Stomach (tissue), 8 donors: ENCODE measurements at regions not wholly inside any gene's neighbourhood (a gene's known extent, or its start where the extent isn't known, plus 50 kb on each side); places are given as distances from the start of the nearest gene placed in this dataset.

Source experiments
- DNase-seq, 2 donors: peaks; one replicate each; pipeline versions ENCODE4 v3.0.0 to v3.0.0-alpha.2; 2013 to 2019
- H3K27ac ChIP-seq, 5 donors: fragments of 200-600 bp in 4 of 5; sonication (generic) in 4 of 5; one replicate each; pipeline ENCODE4 v1.5.1; 2013 to 2019; ENCODE audit warnings: mild to moderate bottlenecking in 1 of 5, moderate library complexity in 1 of 5
- H3K27me3 ChIP-seq, 3 donors: fragments of 200-600 bp; sonication (generic); one replicate each; pipeline ENCODE4 v1.5.1; 2017 to 2019; ENCODE audit warnings: mixed run types in 1 of 3
- H3K36me3 ChIP-seq, 4 donors: fragments of 200-600 bp; sonication (generic); 1 replicate in 3 of 4; 2 replicates in 1 of 4; pipeline ENCODE4 v1.5.1; 2016 to 2019
- H3K4me1 ChIP-seq, 4 donors: fragments of 200-600 bp; sonication (generic); one replicate each; pipeline ENCODE4 v1.5.1; 2016 to 2019
- H3K4me3 ChIP-seq, 4 donors: fragments of 200-600 bp; sonication (generic) in 3 of 4; one replicate each; pipeline ENCODE4 v1.5.1; 2016 to 2019; ENCODE audit warnings: mild to moderate bottlenecking in 1 of 4
- H3K9me3 ChIP-seq, 4 donors: fragments of 200-600 bp; sonication (generic); one replicate each; pipeline ENCODE4 v1.5.1; 2016 to 2019
- EP300 ChIP-seq: sonication (generic); formaldehyde crosslinking; IDR thresholded peaks from one replicate; pipeline ENCODE4 v1.6.1; 2017; ENCODE audit warnings: antibody characterized with exemption
- POLR2A ChIP-seq, 4 donors: fragments of 450-650 bp; IDR thresholded peaks; one replicate each; pipeline ENCODE4 v1.6.1; 2016; ENCODE audit warnings: antibody characterized with exemption in 4 of 4, control low read depth in 2 of 4, mild to moderate bottlenecking in 1 of 4, moderate library complexity in 1 of 4
- POLR2AphosphoS5 ChIP-seq, 3 donors: sonication (generic); formaldehyde crosslinking; IDR thresholded peaks; one replicate each; pipeline ENCODE4 v1.6.1; 2016; ENCODE audit warnings: antibody characterized with exemption in 3 of 3
- WGBS, 5 donors: extraction: QIAGEN DNeasy Blood & Tissue Kit in 3 of 5; methylation state at CpG; one replicate each; pipeline versions ENCODE4 v1.1.5 to v1.1.7; 2013 to 2018; 5-methylcytosine and 5-hydroxymethylcytosine counted together
- intact Hi-C: fragments of 100-400 bp; cut with DNase I; formaldehyde crosslinking; loops from one replicate; pipeline ENCODE4 v1.15.1; 2023; ENCODE audit warnings: low total_unique reads
- TF ChIP-seq, protein P1 (sequence below), 7 experiments: fragments of 450-650 bp in 4 of 7; fragments of 200-600 bp in 3 of 7; sonication (generic) in 3 of 7; IDR thresholded peaks; one replicate each; pipeline ENCODE4 v1.5.1; 2016 to 2019; ENCODE audit warnings: antibody characterized with exemption in 7 of 7, control low read depth in 2 of 7, mild to moderate bottlenecking in 1 of 7
- donor health status: healthy with polysubstance abuse.
- donor health status: Bipolar disorder and iron deficiency.
- donor health status: healthy.

DNA sequence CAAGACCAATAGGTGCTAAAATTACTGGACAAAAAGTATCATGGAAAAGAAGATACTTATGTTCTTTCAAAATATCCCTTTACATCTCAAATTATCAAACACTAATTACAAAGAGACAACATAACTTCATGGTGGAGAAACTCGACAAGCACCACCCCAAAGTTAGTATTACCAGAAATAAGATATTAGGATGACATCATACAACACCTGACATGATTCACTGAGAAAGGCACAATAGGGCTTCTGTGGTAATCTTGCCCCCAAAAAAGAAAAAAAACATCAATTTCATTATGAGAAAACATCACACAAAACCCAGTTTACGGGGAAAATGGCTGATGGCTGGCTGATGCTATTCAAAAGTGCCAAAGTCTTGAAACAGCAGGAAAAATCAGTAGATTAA is 1781.7 kb upstream of the PCDH10 start:
- TF ChIP-seq EP300 (no peak), POLR2AphosphoS5 (IDR thresholded peaks at IDR 0.05) (no peak), POLR2A (IDR thresholded peaks at IDR 0.05) (no peak)
- TF ChIP-seq, protein P1, sequence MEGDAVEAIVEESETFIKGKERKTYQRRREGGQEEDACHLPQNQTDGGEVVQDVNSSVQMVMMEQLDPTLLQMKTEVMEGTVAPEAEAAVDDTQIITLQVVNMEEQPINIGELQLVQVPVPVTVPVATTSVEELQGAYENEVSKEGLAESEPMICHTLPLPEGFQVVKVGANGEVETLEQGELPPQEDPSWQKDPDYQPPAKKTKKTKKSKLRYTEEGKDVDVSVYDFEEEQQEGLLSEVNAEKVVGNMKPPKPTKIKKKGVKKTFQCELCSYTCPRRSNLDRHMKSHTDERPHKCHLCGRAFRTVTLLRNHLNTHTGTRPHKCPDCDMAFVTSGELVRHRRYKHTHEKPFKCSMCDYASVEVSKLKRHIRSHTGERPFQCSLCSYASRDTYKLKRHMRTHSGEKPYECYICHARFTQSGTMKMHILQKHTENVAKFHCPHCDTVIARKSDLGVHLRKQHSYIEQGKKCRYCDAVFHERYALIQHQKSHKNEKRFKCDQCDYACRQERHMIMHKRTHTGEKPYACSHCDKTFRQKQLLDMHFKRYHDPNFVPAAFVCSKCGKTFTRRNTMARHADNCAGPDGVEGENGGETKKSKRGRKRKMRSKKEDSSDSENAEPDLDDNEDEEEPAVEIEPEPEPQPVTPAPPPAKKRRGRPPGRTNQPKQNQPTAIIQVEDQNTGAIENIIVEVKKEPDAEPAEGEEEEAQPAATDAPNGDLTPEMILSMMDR (IDR thresholded peaks at IDR 0.05): no peak
- intact Hi-C loops: no loop called here
- Histone ChIP-seq H3K4me3 (no peak overlapping the region), H3K4me1 (no peaks in the 10 kb centered on the region), H3K27ac (no peak overlapping the region), H3K27me3 (no peaks in the 10 kb centered on the region), H3K36me3 (no peaks in the 10 kb centered on the region), H3K9me3 (no peaks in the 10 kb centered on the region)
- WGBS, 5 donors: 74 to 85% (median 82%) methylated on average over 2 of the region's 2 CpGs
- no peak for DNase-seq

DNA sequence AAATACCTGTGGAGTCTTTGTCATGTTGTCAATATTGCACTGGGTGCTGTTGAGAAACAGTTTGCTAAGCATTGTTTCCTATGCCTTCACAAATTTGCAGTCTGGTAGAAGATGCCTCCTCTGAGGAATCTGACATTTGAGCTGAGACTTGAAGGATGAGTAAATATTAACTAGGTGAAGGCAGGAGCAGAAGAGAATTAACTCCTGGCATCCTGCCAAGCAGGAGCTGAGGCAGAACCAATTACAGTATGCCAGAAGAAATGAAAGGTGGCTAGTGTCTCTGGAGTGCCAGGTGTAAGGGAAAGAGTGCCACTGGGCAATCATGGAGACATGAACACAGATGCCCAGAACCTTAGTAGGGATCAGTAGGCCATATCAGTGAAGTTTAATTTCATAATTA is 1778.2 kb upstream of the PCDH10 start:
- intact Hi-C loops: no loop called here
- H3K4me1 ChIP-seq: no peaks in the 10 kb centered on the region
- H3K36me3 ChIP-seq: no peaks in the 10 kb centered on the region
- TF ChIP-seq POLR2A (IDR thresholded peaks at IDR 0.05): no peak
- TF ChIP-seq, protein P1 (IDR thresholded peaks at IDR 0.05): no peak
- TF ChIP-seq POLR2AphosphoS5 (IDR thresholded peaks at IDR 0.05): no peak
- no peak for TF ChIP-seq EP300
- peak in 1 of 2 donors; percentile 2 for DNase-seq
- no peaks in the 10 kb centered on the region for H3K27me3 ChIP-seq
- H3K9me3 ChIP-seq: no peaks in the 10 kb centered on the region
- H3K27ac ChIP-seq: no peak overlapping the region
- no peak overlapping the region for H3K4me3 ChIP-seq

DNA sequence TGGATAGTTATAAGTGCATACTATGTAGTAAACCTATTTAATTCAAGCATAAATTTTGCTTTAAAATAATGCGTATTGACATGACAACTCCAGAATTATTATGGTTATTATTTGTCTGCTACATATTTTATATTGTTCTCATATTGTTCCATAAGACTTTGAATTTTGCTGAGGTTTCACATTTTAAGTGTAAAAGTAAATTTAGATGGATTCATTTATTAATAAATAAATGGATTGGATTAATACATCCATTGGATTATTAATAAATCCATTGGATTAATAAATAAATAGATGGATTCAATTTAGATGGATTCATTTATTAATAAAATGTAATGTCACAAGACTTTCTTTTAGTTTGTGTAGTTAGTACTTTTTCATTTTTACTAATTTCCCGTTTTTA is 1768.0 kb upstream of the PCDH10 start:
- Histone ChIP-seq H3K9me3 (peaks cover 0 to 12% (median 5%) of the 10 kb centered on the region in 4 donors), H3K4me3 (no peak overlapping the region), H3K36me3 (no peaks in the 10 kb centered on the region), H3K4me1 (no peaks in the 10 kb centered on the region), H3K27ac (no peak overlapping the region), H3K27me3 (no peaks in the 10 kb centered on the region)
- TF ChIP-seq POLR2A (IDR thresholded peaks at IDR 0.05) (no peak), POLR2AphosphoS5 (IDR thresholded peaks at IDR 0.05) (no peak), EP300 (no peak)
- TF ChIP-seq, protein P1 (IDR thresholded peaks at IDR 0.05): no peak
- 77 to 90% (median 86%) methylated on average over 2 of the region's 2 CpGs for WGBS, 5 donors
- intact Hi-C loops: no loop called here
- DNase-seq: no peak

DNA sequence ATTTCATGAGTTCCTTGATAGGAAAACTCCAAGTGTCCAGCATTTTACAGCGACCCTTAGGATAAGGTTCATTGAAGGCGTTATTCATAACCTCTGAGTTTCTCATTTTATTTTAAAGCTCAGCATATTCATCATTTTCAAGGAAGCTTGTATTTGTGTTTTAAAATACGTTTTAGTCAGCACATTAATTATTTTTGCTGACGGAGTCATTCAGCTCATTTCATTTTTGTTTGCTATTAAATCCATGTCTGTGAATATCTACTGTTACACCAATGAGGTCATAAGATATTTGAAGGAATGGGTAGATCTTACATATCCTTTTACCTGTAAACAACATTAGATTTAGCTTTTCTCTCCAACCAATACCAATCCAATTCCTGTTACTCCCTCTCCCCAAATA is 1766.3 kb upstream of the PCDH10 start:
- no peak overlapping the region for H3K4me3 ChIP-seq
- WGBS, 5 donors: 72 to 79% (median 75%) methylated on average over 4 of the region's 4 CpGs

DNA sequence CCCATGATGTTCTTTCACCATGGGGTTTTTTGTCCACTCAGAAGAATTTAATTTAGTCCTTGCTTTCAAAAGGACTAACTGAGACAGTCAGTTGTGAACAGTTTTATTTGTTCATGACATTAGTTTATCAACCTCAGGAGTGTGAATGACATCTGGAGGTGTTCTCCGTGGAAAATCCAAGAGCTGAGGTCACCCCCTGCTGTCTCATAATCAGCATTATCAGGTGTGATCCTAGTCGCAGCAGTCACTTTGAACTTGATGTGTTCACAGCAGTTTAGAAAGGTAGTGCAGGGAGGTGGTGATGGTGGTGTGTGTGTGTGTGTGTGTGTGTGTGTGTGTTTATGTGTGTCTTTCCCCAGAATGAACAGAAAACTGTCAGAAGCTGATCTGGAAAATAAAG is 1760.8 kb upstream of the PCDH10 start:
- no peak for TF ChIP-seq POLR2AphosphoS5 (IDR thresholded peaks at IDR 0.05)
- TF ChIP-seq, protein P1 (IDR thresholded peaks at IDR 0.05): no peak
- no peak for TF ChIP-seq EP300
- no peak for TF ChIP-seq POLR2A (IDR thresholded peaks at IDR 0.05)
- H3K4me1 ChIP-seq: no peaks in the 10 kb centered on the region
- H3K4me3 ChIP-seq: no peak overlapping the region
- intact Hi-C loops: no loop called here
- no peak for DNase-seq
- 8 to 24% (median 9%) methylated on average over 2 of the region's 2 CpGs for WGBS, 5 donors
- no peaks in the 10 kb centered on the region for H3K36me3 ChIP-seq
- no peaks in the 10 kb centered on the region for H3K27me3 ChIP-seq
- no peaks in the 10 kb centered on the region for H3K9me3 ChIP-seq
- no peak overlapping the region for H3K27ac ChIP-seq

More for the DNA sequence above, 1766.3 kb upstream of the PCDH10 start:
- H3K27me3 ChIP-seq: no peaks in the 10 kb centered on the region
- no peak for DNase-seq
- H3K4me1 ChIP-seq: no peaks in the 10 kb centered on the region
- H3K36me3 ChIP-seq: no peaks in the 10 kb centered on the region
- TF ChIP-seq EP300: no peak
- TF ChIP-seq POLR2A (IDR thresholded peaks at IDR 0.05): no peak
- H3K27ac ChIP-seq: no peak overlapping the region
- H3K9me3 ChIP-seq: peaks cover 0 to 12% (median 5%) of the 10 kb centered on the region in 4 donors
- intact Hi-C loops: no loop called here
